Neural progenitor cell (in vitro differentiated cells): ENCODE measurements at regions not wholly inside any gene's neighbourhood (a gene's known extent, or its start where the extent isn't known, plus 50 kb on each side); places are given as distances from the start of the nearest gene placed in this dataset.

ENCODE experiments used
- DNase-seq: peaks from one replicate; pipeline ENCODE4 v3.0.0-alpha.2; 2016; ENCODE audit warnings: low spot score
- H2AFZ ChIP-seq: fragments of 200-600 bp; sonication (generic); replicated peaks from 2 replicates; pipeline ENCODE4 v1.6.1; 2016; ENCODE audit warnings: antibody characterized with exemption
- H3F3A ChIP-seq: fragments of 200-600 bp; sonication (generic); 2 replicates; pipeline ENCODE4 v1.6.1; 2016; ENCODE audit warnings: antibody characterized with exemption, low read depth
- H3K27ac ChIP-seq: fragments of 200-600 bp; sonication (generic); 2 replicates; pipeline ENCODE4 v1.5.1; 2016; ENCODE audit warnings: mild to moderate bottlenecking
- H3K27me3 ChIP-seq: fragments of 200-600 bp; sonication (generic); 2 replicates; pipeline ENCODE4 v1.6.1; 2016; ENCODE audit warnings: mild to moderate bottlenecking, moderate library complexity
- H3K36me3 ChIP-seq: fragments of 200-600 bp; sonication (generic); 2 replicates; pipeline ENCODE4 v1.5.1; 2016
- H3K4me1 ChIP-seq: fragments of 200-600 bp; sonication (generic); 2 replicates; pipeline ENCODE4 v1.6.1; 2016; ENCODE audit warnings: mixed run types
- H3K4me2 ChIP-seq: fragments of 200-600 bp; sonication (generic); 2 replicates; pipeline ENCODE4 v1.6.1; 2016
- H3K4me3 ChIP-seq: fragments of 200-600 bp; sonication (generic); 2 replicates; pipeline ENCODE4 v1.5.1; 2016
- H3K79me2 ChIP-seq: fragments of 200-600 bp; sonication (generic); 2 replicates; pipeline ENCODE4 v1.6.1; 2016; ENCODE audit warnings: low read depth
- H3K9ac ChIP-seq: fragments of 200-600 bp; sonication (generic); 2 replicates; pipeline ENCODE4 v1.6.1; 2016
- H3K9me3 ChIP-seq: fragments of 200-600 bp; sonication (generic); 2 replicates; pipeline ENCODE4 v1.5.1; 2016; ENCODE audit warnings: low read depth
- H4K20me1 ChIP-seq: fragments of 200-600 bp; sonication (generic); 2 replicates; pipeline ENCODE4 v1.6.1; 2016; ENCODE audit warnings: low read depth
- H3K27ac Mint-ChIP-seq: 3 replicates; pipeline ENCODE4 v1.8.0; 2021; ENCODE audit warnings: mixed read lengths
- H3K27me3 Mint-ChIP-seq: 2 replicates; pipeline ENCODE4 v1.8.0; 2022; ENCODE audit warnings: low read depth, mild to moderate bottlenecking, inconsistent platforms, moderate library complexity, mixed read lengths; ENCODE audit not compliant: insufficient read depth
- H3K36me3 Mint-ChIP-seq: 3 replicates; pipeline ENCODE4 v1.8.0; 2021; ENCODE audit warnings: mixed read lengths
- H3K4me1 Mint-ChIP-seq: 3 replicates; pipeline ENCODE4 v1.8.0; 2021; ENCODE audit warnings: mixed read lengths
- H3K4me3 Mint-ChIP-seq: 3 replicates; pipeline ENCODE4 v1.8.0; 2021; ENCODE audit warnings: mild to moderate bottlenecking, moderate library complexity, mixed read lengths
- H3K9me3 Mint-ChIP-seq: 3 replicates; pipeline ENCODE4 v1.8.0; 2020; ENCODE audit warnings: mixed read lengths
- EZH2 ChIP-seq: fragments of 200-600 bp; sonication (generic); IDR thresholded peaks from 2 replicates; pipeline ENCODE4 v1.6.1; 2017; ENCODE audit warnings: antibody characterized with exemption, mild to moderate bottlenecking, moderate library complexity
- EZH2phosphoT487 ChIP-seq: fragments of 200-600 bp; sonication (generic); IDR thresholded peaks from 2 replicates; pipeline ENCODE4 v1.6.1; 2017; ENCODE audit warnings: antibody characterized with exemption
- TF ChIP-seq, protein P1 (sequence below): fragments of 200-600 bp; sonication (generic); IDR thresholded peaks from 2 replicates; pipeline ENCODE4 v1.5.1; 2017; ENCODE audit warnings: antibody characterized with exemption, mild to moderate bottlenecking

DNA sequence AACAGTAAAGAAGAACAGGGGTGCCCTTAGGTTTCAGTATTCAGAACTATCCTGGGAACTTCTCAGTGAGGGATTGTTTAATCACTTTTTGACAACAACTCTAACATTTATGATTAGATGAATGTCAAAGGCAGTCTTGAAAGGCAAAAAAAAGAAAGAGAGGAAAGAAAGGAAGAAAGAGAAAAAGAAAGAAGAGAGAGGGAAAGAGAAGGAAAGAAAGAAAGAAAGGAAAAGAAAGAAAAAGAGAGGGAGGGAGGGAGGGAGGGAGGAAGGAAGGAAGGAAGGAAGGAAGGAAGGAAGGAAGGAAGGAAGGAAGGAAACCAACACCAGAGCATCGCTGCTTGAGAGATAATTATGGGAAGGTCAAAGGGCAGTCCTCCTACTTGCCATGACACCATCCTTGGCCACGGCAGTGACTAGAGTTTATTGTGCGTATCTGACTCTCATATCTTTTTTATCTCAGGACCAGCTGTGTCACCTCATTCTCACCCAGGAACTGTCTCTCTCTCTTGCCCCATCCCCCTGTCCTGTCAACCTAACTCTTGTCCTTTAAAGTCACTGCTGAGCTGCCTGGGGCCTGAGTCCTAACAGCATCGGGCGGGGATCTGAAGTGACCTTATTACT lies 96.8 kb upstream of the ATXN1 start:
- Mint-ChIP-seq H3K9me3 (peaks cover 2% of the 10 kb centered on the region), H3K4me1 (no peaks in the 10 kb centered on the region), H3K4me3 (no peak overlapping the region), H3K36me3 (no peaks in the 10 kb centered on the region), H3K27me3 (no peaks in the 10 kb centered on the region), H3K27ac (no peak overlapping the region)
- Histone ChIP-seq H3K4me2 (no peak overlapping the region), H4K20me1 (no peaks in the 10 kb centered on the region), H3K27ac (no peak overlapping the region), H3K36me3 (no peaks in the 10 kb centered on the region), H3K79me2 (no peaks in the 10 kb centered on the region), H3K9me3 (no peaks in the 10 kb centered on the region), H3K9ac (no peak overlapping the region), H3F3A (no peaks in the 10 kb centered on the region), H3K27me3 (no peaks in the 10 kb centered on the region), H3K4me1 (no peaks in the 10 kb centered on the region), H3K4me3 (no peak overlapping the region), H2AFZ (no peak overlapping the region)
- TF ChIP-seq, protein P1, sequence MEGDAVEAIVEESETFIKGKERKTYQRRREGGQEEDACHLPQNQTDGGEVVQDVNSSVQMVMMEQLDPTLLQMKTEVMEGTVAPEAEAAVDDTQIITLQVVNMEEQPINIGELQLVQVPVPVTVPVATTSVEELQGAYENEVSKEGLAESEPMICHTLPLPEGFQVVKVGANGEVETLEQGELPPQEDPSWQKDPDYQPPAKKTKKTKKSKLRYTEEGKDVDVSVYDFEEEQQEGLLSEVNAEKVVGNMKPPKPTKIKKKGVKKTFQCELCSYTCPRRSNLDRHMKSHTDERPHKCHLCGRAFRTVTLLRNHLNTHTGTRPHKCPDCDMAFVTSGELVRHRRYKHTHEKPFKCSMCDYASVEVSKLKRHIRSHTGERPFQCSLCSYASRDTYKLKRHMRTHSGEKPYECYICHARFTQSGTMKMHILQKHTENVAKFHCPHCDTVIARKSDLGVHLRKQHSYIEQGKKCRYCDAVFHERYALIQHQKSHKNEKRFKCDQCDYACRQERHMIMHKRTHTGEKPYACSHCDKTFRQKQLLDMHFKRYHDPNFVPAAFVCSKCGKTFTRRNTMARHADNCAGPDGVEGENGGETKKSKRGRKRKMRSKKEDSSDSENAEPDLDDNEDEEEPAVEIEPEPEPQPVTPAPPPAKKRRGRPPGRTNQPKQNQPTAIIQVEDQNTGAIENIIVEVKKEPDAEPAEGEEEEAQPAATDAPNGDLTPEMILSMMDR: no peak
- no peak for TF ChIP-seq EZH2phosphoT487
- TF ChIP-seq EZH2: no peak
- DNase-seq: no peak

DNA sequence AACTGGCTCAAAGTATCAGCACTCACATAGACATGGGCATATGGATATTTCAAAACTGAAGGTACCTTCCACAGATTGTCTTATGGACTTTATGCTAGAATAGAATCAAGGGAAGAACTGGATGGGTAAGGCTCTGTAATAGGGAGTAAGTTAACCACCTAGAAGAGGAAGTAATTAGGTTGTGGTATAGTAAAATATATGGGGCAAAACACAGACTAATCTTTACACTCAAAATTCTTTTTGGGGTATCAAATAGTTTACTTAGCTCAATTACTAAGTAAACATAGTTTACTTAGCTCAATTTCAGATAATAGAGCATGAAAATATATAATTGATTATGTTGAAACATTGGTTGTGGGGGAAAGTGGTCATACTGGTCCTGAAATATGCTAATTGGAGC lies 94.2 kb upstream of the ATXN1 start:
- Histone ChIP-seq H3K4me1 (no peaks in the 10 kb centered on the region), H3F3A (no peaks in the 10 kb centered on the region), H3K9ac (no peak overlapping the region), H3K4me3 (no peak overlapping the region), H3K79me2 (no peaks in the 10 kb centered on the region), H4K20me1 (no peaks in the 10 kb centered on the region), H3K27ac (no peak overlapping the region), H3K4me2 (no peak overlapping the region), H3K9me3 (no peaks in the 10 kb centered on the region), H3K36me3 (no peaks in the 10 kb centered on the region), H2AFZ (no peak overlapping the region), H3K27me3 (no peaks in the 10 kb centered on the region)
- TF ChIP-seq EZH2phosphoT487 (no peak), EZH2 (no peak)
- TF ChIP-seq, protein P1: no peak
- Mint-ChIP-seq H3K9me3 (peaks cover 2% of the 10 kb centered on the region), H3K27me3 (no peaks in the 10 kb centered on the region), H3K27ac (no peak overlapping the region), H3K4me1 (peaks cover 5% of the 10 kb centered on the region), H3K4me3 (no peak overlapping the region), H3K36me3 (no peaks in the 10 kb centered on the region)
- DNase-seq: no peak

DNA sequence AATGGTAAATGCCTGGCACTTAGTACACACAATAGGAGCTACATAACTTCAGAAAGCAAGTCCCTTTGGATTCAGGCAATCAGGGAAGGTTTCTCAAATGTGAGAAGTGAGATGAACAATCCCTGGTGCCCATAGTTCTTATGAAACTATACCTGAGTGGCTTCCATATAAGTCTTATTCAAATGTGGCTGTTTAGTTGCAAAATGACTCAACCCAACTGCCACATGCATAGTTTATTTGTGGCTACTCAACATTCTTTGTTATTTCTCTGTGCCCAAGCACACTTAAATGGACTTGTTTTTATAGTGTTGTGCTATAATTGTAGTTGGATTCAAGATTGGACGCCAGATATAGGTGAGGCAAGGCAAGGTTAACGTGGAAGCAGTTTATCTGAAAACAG lies 93.7 kb upstream of the ATXN1 start:
- no peaks in the 10 kb centered on the region for H3F3A ChIP-seq
- no peak overlapping the region for H3K4me2 ChIP-seq

More for the DNA sequence above, 93.7 kb upstream of the ATXN1 start:
- Mint-ChIP-seq H3K4me3 (no peak overlapping the region), H3K27me3 (no peaks in the 10 kb centered on the region), H3K27ac (no peak overlapping the region), H3K4me1 (peaks cover 10% of the 10 kb centered on the region), H3K36me3 (no peaks in the 10 kb centered on the region), H3K9me3 (peaks cover 2% of the 10 kb centered on the region)
- H3K4me1 ChIP-seq: no peaks in the 10 kb centered on the region
- H3K27me3 ChIP-seq: no peaks in the 10 kb centered on the region
- H3K4me3 ChIP-seq: no peak overlapping the region
- H4K20me1 ChIP-seq: no peaks in the 10 kb centered on the region
- H3K9me3 ChIP-seq: no peaks in the 10 kb centered on the region
- no peak for DNase-seq
- H3K79me2 ChIP-seq: no peaks in the 10 kb centered on the region
- no peak overlapping the region for H3K27ac ChIP-seq
- H3K9ac ChIP-seq: no peak overlapping the region
- no peak for TF ChIP-seq EZH2phosphoT487
- TF ChIP-seq, protein P1: no peak
- no peak for TF ChIP-seq EZH2
- no peak overlapping the region for H2AFZ ChIP-seq
- H3K36me3 ChIP-seq: no peaks in the 10 kb centered on the region
